Motor neuron (in vitro differentiated cells): ENCODE measurements at regions not wholly inside any gene's neighbourhood (a gene's known extent, or its start where the extent isn't known, plus 50 kb on each side); places are given as distances from the start of the nearest gene placed in this dataset.
"Not testable (repeated sequence)": the region's sequence is repeated elsewhere in the genome, so short reads cannot be mapped to it uniquely, and the experiment has no call there.

ENCODE experiments used
- ATAC-seq, 8 experiments: fragments of 200-7000 bp; cut with Tn5 transposase; replicated peaks in 6 of 8; 2 replicates each; pipeline ENCODE4 v1.8.0; 2021; ENCODE audit warnings: mild to moderate bottlenecking in 8 of 8, moderate library complexity in 8 of 8
- H3K27ac ChIP-seq, 2 donors: fragments of 250-450 bp; sonication (Bioruptor Pico); 2 replicates each; pipeline ENCODE4 v1.9.0; 2021; ENCODE audit warnings: antibody characterized with exemption in 2 of 2, mild to moderate bottlenecking in 2 of 2, moderate library complexity in 1 of 2
- H3K4me1 ChIP-seq, 2 donors: fragments of 250-450 bp; sonication (Bioruptor Pico); replicated peaks in 1 of 2; 2 replicates each; pipeline ENCODE4 v1.6.1; 2021; ENCODE audit warnings: antibody characterized with exemption in 2 of 2, mild to moderate bottlenecking in 2 of 2, moderate library complexity in 1 of 2
- H3K4me3 ChIP-seq, 5 donors: fragments of 250-450 bp; sonication (Bioruptor Pico); 2 replicates each; pipeline ENCODE4 v1.9.0; 2021; ENCODE audit warnings: antibody characterized with exemption in 5 of 5, mild to moderate bottlenecking in 5 of 5, moderate library complexity in 4 of 5
- WGBS, 10 experiments: fragments of 450-650 bp; shearing (Covaris generic); methylation state at CpG; one replicate each; pipeline ENCODE4 v1.0.0; 2022; 5-methylcytosine and 5-hydroxymethylcytosine counted together
- in situ Hi-C, 9 experiments: fragments of 400-800 bp; cut with MboI; loops; one replicate each; pipeline ENCODE4 v1.15.0; 2021; ENCODE audit warnings: low sequenced_read_pairs in 9 of 9, low pct_unique_long_range_greater_than_20kb in 2 of 9; ENCODE audit not compliant: unreplicated experiment in 9 of 9

DNA sequence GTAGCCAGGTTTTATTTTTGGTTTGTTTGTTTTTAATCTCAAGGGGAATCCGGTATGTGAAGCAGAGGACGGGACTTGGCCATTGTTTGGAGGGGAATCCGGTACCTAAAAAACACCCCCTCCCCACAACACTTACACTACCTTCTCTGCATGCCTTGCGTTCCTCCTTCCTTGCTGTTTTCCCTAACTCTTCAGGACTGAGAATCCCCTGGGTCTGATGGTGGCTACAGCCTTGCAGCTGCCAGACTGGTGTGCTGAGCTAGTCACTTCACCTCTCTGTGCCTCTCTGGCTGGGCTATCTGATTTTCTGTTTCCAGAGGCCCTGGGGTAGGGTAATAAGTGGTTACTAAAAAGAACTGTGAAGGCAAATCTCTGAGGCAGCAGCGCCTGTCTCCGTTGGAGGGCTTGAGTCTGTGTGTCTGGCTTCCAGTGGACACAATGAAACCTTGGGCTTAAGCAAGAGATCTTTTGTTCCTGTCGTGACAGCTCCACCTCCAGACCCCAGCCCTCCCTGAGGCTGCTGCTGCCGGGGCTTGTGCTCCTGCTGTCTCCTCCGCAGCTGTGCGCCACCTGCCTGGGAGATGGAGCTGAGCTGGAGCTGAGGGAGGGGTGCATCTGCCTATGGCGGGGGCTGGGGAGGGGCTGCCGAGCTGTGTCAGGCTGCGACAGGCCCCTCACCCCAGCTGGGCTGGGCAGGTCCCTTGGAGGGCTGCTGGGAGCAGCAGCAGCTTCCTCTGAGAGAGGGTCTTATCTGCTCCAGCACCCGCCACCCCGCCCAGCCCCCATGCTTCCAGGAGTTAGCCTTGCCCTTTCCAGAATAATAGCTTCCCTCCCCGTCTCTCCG lies 65.8 kb upstream of the CCDC167 start:
- Histone ChIP-seq H3K4me3 (peak overlapping the region; percentile 7 to 26 (median 16)), H3K4me1 (peaks cover 42 to 49% of the 10 kb centered on the region in 2 donors), H3K27ac (peak overlapping the region; percentile 85 to 94)
- 0 to 100% (median 35%) methylated on average over 1 to 8 of the region's 17 CpGs; no CpG with 5 or more reads in 1 of the 10 experiments for WGBS, 10 experiments
- peak in 7 of 8 experiments; percentile 28 to 88 (median 82) for ATAC-seq
- in situ Hi-C loops, result no loop called here

DNA sequence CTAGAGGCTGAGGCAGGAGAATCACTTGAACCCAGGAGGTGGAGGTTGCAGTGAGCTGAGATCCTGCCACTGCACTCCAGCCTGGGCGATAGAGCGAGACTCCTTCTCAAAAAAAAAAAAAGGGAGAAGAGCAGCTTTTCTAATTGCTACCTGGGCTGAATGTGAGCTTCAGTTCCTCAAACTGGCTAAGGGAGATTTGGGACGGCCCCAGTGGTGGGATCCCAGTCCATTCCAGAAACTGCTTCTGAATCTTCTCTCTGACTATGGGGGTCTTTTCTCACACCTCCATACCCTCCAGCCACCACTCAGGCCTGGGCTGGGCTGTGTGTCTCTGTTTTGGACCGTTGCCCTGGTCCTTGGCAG lies 63.2 kb upstream of the CCDC167 start:
- H3K4me3 ChIP-seq, H3K27ac ChIP-seq, ATAC-seq, in situ Hi-C loops: not testable (repeated sequence)
- H3K4me1 ChIP-seq, result peaks cover 57 to 63% of the 10 kb centered on the region in 2 donors
- 90 to 100% (median 100%) methylated on average over 1 to 2 of the region's 4 CpGs; no CpG with 5 or more reads in 6 of the 10 experiments for WGBS, 10 experiments

DNA sequence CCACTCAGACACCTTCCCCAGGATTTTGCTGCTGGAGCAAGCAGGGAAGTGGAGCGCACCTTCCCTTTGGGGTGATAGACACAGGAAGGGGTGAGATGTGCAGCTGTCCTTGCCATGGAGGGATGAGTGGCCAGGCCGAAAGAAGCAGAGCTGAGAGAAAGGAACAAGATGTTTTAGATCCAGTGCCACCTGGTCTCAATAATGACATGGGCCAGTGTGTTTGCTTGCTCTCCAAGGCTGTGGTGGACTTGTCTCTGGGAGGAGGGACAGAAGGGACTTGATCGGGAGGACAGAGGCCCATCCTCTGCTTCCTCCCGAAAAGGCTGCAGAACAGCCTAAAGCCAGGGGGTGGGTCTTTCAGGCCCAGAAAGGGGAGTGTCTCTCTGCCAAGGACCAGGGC lies 61.7 kb upstream of the CCDC167 start:
- in situ Hi-C loops, result no loop called here
- no peak for ATAC-seq
- H3K4me3 ChIP-seq, result no peak overlapping the region
- 80 to 100% (median 93%) methylated on average over 1 to 3 of the region's 4 CpGs; no CpG with 5 or more reads in 7 of the 10 experiments for whole genome bisulfite sequencing, 10 experiments
- H3K27ac ChIP-seq, result no peak overlapping the region
- H3K4me1 ChIP-seq, result peaks cover 61 to 65% of the 10 kb centered on the region in 2 donors

DNA sequence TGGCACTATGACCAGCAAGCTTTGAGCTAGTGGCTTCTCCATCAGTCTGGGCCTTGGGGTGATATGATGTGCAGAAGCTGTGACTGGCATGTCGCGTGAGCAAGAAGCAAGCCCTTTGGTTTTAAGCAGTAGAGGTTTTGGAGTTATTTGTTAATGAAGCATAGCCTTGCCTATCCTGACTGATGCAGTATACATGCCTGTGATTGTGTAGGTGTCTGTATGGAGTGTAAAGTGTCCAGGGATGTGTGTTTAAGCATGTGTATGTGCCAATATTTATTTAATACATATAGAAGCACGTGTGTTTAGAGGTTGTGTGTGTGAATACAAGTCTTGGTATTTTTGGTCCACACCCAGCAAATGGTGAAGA lies 61.0 kb upstream of the CCDC167 start:
- Histone ChIP-seq H3K4me3 (no peak overlapping the region), H3K27ac (peak overlapping the region in 1 of 2 donors; percentile 87), H3K4me1 (peaks cover 65 to 70% of the 10 kb centered on the region in 2 donors)
- 67 to 100% (median 90%) methylated on average over 1 to 3 of the region's 3 CpGs; no CpG with 5 or more reads in 5 of the 10 experiments for WGBS, 10 experiments
- in situ Hi-C loops, result no loop called here
- ATAC-seq, result no peak

DNA sequence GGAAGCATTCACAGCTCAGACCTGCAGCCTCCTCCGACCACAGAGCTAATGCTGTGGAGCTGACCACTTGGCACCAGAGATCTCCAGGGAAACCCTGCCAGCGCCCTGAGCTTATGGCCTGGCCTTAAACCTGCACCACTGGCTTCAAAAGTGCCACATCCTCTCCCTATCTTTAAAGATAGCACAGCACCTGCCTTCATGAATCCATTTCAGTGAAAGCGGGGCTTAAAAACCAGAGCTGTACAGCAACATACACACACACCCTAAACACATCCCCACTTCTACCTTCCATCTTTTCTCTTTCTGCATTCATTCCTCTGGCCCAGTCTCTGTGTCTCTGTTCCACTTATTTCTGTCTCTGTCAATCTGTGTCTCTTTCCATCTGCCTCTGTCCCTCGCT lies 59.8 kb upstream of the CCDC167 start:
- in situ Hi-C loops, result no loop called here
- peak overlapping the region in 1 of 5 donors; percentile 9 for H3K4me3 ChIP-seq
- peaks cover 67 to 73% of the 10 kb centered on the region in 2 donors for H3K4me1 ChIP-seq
- 0 to 100% (median 75%) methylated on average over 1 to 3 of the region's 4 CpGs; no CpG with 5 or more reads in 1 of the 10 experiments for WGBS, 10 experiments
- H3K27ac ChIP-seq, result peak overlapping the region; percentile 44 to 87
- ATAC-seq, result peak in 3 of 8 experiments; percentile 1 to 8 (median 2)

DNA sequence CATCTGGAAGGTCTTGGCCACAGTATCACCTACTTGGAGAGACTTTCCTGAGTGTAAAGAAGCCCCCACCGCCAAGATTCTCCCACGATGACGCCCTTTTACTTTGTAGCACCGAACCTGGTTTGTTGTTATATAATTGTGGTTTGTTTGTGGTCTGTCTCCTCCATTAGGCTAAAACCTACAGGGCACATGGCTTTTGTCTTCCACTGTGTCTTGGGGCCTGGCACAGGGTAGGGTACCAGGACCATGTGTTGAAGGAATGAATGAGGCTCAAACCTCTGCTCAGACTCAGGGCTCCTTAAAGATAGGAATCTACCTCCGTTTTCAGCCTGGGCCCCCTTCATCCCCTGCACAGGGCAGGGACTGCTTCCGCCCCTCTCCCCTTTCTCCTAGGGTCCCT lies 59.4 kb upstream of the CCDC167 start:
- Histone ChIP-seq H3K4me3 (no peak overlapping the region), H3K27ac (peak overlapping the region in 1 of 2 donors; percentile 87), H3K4me1 (peaks cover 67 to 73% of the 10 kb centered on the region in 2 donors)
- in situ Hi-C loops, result no loop called here
- WGBS, 10 experiments, result 20 to 60% (median 20%) methylated on average over 1 to 2 of the region's 6 CpGs; no CpG with 5 or more reads in 7 of the 10 experiments
- ATAC-seq, result no peak

DNA sequence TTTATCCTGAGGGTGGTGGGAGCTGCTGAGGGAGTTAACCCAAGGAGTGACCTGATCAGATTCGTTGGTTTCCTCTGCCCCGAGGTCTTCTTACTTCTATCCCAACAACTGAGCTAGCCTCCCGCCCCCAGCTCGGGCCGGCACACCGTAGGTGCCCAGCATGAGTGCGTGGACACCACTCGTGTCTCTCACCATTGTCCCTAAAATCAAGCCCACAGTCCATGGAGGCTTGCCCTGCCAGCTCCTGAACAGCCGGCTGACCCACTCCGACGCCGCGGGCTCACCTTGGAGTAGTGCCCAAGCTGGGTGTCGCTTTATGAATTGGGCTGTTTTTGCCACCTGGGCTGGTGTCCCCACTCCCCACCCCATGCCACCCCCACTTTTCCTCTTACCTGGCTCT lies 59.0 kb upstream of the CCDC167 start:
- WGBS, 10 experiments, result 40% methylated on average over 1 of the region's 14 CpGs; no CpG with 5 or more reads in 9 of the 10 experiments
- in situ Hi-C loops, result no loop called here
- ATAC-seq, result no peak
- no peak overlapping the region for H3K4me3 ChIP-seq
- H3K27ac ChIP-seq, result no peak overlapping the region
- H3K4me1 ChIP-seq, result peaks cover 67 to 73% of the 10 kb centered on the region in 2 donors

DNA sequence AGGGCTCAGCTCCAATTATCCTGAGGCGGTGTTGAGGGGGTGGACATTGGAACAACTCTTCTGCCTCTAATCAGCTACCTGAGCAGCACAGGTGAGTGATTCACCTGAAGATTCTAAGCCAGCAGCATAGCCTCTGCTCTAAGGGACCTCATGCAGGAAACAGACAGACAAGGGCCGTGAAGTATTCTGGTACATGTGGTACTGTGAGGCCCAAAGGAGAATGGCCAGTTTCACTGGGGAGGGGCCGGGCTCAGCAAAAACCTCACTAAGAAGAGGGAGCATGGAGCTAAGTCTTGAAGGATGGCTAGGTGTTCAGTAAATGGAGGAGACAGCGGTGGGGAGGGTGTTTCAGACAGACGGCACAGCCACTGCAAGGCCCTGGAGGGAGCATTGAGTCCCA lies 58.5 kb upstream of the CCDC167 start:
- WGBS, 10 experiments, result 21 to 100% (median 92%) methylated on average over 1 to 3 of the region's 5 CpGs; no CpG with 5 or more reads in 4 of the 10 experiments
- Histone ChIP-seq H3K27ac (peak overlapping the region in 1 of 2 donors; percentile 80), H3K4me1 (peaks cover 70 to 74% of the 10 kb centered on the region in 2 donors), H3K4me3 (no peak overlapping the region)
- in situ Hi-C loops, result no loop called here
- no peak for ATAC-seq

DNA sequence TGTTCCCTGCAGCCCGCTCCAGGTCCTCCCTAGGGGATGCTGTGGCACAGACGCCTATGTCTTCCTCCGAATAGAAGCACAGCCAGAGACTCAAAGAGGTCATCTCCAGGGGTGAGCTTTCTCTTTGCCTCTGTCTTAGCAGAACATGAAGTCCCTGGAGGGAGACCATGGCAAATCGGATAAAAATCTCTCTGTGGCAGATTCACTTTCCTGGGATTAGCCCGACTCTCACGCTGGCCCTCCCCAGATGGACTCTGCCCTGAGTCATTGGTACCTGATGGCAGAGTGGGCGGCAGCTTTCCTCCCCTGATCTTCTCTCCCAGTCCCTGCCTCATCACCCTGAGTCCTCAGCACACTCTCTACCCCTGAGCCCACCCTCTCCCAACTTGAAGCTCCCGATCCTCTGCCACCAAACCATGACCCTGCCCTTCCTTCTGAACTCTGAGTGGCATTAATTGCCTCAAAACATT lies 58.0 kb upstream of the CCDC167 start:
- no peak overlapping the region for H3K4me3 ChIP-seq
- H3K4me1 ChIP-seq, result peaks cover 74 to 79% of the 10 kb centered on the region in 2 donors
- in situ Hi-C loops, result no loop called here
- WGBS, 10 experiments, result 60 to 100% (median 80%) methylated on average over 1 to 3 of the region's 8 CpGs; no CpG with 5 or more reads in 2 of the 10 experiments
- H3K27ac ChIP-seq, result peak overlapping the region; percentile 57 to 80
- ATAC-seq, result no peak

DNA sequence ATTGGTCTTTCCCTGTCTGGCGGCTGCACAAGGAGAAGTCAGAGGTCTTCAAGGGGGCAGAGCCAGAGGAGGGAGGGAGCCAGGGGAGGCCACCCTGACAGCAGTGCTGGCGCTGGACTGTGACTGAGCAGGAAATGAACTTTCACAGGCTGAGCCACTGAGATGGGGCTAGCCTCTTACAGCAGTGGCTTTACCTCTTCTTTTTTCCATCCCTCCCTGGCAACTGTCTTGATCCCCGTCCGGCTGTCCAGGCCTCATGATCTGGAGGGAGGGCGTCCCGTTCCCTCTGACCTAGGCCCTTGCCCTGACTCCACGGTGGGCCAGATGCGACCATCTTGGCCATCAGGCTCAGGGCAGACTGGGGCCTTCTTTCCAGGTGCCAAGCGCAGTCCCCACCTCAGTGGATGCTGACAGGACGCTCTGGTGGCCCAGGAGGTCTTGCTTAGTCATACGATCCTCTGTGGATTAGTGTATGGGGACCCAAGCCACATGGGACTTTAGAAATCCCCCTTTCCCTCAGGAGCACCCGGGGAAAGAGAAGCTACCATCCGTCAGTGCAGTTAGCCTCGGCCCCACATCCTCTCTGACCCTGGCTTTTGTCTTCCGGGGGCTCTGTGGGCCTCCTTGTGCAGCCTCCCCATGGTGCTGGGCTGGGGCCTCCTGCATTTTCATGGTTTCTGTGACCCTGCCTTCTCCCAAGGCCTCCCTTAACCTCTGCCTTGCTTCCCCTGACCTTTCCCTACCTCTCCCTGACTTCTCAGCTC lies 57.4 kb upstream of the CCDC167 start:
- Histone ChIP-seq H3K27ac (peak overlapping the region; percentile 57 to 80), H3K4me3 (no peak overlapping the region), H3K4me1 (peaks cover 74 to 85% of the 10 kb centered on the region in 2 donors)
- 20 to 93% (median 76%) methylated on average over 2 to 9 of the region's 15 CpGs; no CpG with 5 or more reads in 6 of the 10 experiments for WGBS, 10 experiments
- peak in 5 of 8 experiments; percentile 7 to 58 (median 50) for ATAC-seq
- in situ Hi-C loops, result no loop called here

DNA sequence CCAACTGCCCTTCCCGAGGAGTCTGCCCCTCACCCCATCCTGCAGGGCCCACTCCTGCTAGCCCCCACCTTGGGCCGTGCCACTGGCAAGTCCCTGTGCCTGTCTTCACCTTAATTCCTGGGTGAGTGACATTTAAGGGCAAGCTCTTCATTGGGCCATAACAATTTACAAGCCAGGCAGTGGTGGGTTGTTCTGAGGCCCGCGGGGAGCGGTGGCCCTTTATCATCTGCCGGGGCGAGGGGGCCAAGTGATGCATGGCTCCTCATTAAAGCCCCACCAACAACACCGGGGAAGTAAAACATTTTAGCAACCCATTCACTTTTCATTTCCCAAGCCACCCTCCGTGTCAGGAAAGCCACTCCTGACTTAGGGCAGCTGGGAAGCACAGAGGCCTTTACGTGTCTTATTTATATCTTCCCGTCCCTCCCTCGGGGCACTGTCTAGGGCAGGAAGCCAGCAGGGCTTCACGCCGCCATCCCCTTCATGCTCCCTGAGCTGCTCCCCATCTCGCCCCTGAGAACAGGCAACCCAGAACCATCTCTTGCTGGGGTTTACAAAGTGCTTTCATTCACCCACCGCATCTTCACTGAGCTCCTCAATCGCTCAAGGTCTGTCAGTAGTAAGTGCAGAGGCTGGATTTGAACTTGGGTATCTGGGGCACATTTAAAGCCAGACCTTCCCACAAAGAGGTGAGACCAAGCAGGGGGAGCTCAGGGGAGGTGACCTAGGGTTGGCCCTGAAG lies 55.5 kb upstream of the CCDC167 start:
- Histone ChIP-seq H3K4me3 (no peak overlapping the region), H3K27ac (peak overlapping the region; percentile 44 to 53), H3K4me1 (peaks cover 74 to 91% of the 10 kb centered on the region in 2 donors)
- peak in 3 of 8 experiments; percentile 6 to 35 (median 15) for ATAC-seq
- WGBS, 10 experiments, result 0 to 70% (median 60%) methylated on average over 1 to 11 of the region's 17 CpGs; no CpG with 5 or more reads in 4 of the 10 experiments
- in situ Hi-C loops, result no loop called here

DNA sequence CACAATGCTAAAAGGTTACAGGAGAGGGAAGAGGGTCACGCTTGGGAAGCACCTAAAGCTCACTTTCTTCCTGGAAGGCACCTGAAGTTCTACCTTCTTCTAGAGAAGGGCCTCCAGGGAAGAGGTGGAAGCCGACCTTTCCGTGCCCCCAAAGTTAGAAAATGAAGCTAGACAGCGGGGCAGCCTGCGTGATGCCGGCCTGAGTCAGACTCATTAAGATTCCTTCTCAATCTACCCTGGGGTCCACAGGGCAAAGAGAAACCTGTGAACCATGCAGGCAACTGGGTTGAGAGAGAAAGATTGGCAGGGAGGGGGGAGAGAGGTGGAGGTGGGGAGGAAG lies 54.8 kb upstream of the CCDC167 start:
- in situ Hi-C loops, result no loop called here
- H3K4me3 ChIP-seq, result no peak overlapping the region
- H3K4me1 ChIP-seq, result peaks cover 67 to 85% of the 10 kb centered on the region in 2 donors
- ATAC-seq, result peak in 3 of 8 experiments; percentile 4 to 26 (median 15)
- H3K27ac ChIP-seq, result peak overlapping the region; percentile 44 to 53
- WGBS, 10 experiments, result 21 to 73% (median 35%) methylated on average over 3 to 5 of the region's 6 CpGs; no CpG with 5 or more reads in 6 of the 10 experiments
